Activated CD4-positive, alpha-beta T cell treated with anti-CD3 and anti-CD28 coated beads for 36 hours (primary cell): ENCODE measurements at regions not wholly inside any gene's neighbourhood (a gene's known extent, or its start where the extent isn't known, plus 50 kb on each side); places are given as distances from the start of the nearest gene placed in this dataset.

ENCODE experiments used
- ATAC-seq: fragments of 200-7000 bp; cut with Tn5 transposase; one replicate; pipeline ENCODE4 v1.10.0; 2021; ENCODE audit warnings: mild to moderate bottlenecking, moderate library complexity
- CTCF ChIA-PET: fragments of 350-600 bp; sonication (Branson Sonifier 250); formaldehyde crosslinking; loops from one replicate; lab custom pipeline; 2021; ENCODE audit warnings: antibody characterized with exemption; lab: Charles Lee
- POLR2A ChIA-PET: fragments of 350-600 bp; sonication (Branson Sonifier 250); formaldehyde crosslinking; loops from one replicate; lab custom pipeline; 2021; ENCODE audit warnings: antibody characterized with exemption, inconsistent platforms; lab: Charles Lee
- DNase-seq: peaks from one replicate; pipeline ENCODE4 v3.0.0-alpha.2; 2020
- H3K27ac Mint-ChIP-seq: one replicate; pipeline ENCODE4 v1.8.0; 2021; ENCODE audit warnings: mixed read lengths
- H3K27me3 Mint-ChIP-seq: one replicate; pipeline ENCODE4 v1.8.0; 2021; ENCODE audit warnings: mixed read lengths
- H3K36me3 Mint-ChIP-seq: one replicate; pipeline ENCODE4 v1.8.0; 2021; ENCODE audit warnings: low read depth, mixed read lengths
- H3K4me1 Mint-ChIP-seq: one replicate; pipeline ENCODE4 v1.8.0; 2021; ENCODE audit warnings: mixed read lengths
- H3K4me3 Mint-ChIP-seq: one replicate; pipeline ENCODE4 v1.8.0; 2021; ENCODE audit warnings: mild to moderate bottlenecking, moderate library complexity, mixed read lengths
- H3K9me3 Mint-ChIP-seq: one replicate; pipeline ENCODE4 v1.8.0; 2021; ENCODE audit warnings: low read depth, mixed read lengths
- intact Hi-C, 2 experiments: fragments of 100-400 bp; cut with DNase I in 1 of 2; cut with micrococcal nuclease in 1 of 2; formaldehyde crosslinking; loops; one replicate each; pipeline versions ENCODE4 v1.14.2 to v1.15.1; 2022 to 2024; cut with DNase I, micrococcal nuclease

DNA sequence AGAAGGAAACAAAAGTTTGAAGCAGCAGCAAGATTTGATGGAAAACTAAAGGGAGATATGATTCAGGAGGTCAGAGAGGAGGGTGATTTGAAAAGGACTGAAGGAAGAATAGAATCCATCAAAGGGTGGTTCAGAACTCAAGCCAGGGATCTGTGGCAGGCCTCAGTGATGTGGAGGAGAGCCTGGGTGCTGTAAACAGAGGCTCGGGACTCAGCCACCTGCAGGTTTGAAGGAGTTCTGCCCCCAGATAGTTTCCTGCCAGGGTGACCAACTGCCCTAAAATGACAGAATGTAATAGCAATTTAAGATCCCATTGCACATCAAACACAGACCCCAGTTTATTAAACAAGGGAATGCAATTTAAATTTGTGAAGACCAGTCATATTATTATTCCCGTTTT, 204.0 kb upstream of the FAT1 start:
- Mint-ChIP-seq H3K27ac (no peak overlapping the region), H3K9me3 (peaks cover 10% of the 10 kb centered on the region), H3K36me3 (no peaks in the 10 kb centered on the region), H3K27me3 (no peaks in the 10 kb centered on the region), H3K4me1 (no peaks in the 10 kb centered on the region), H3K4me3 (no peak overlapping the region)
- CTCF ChIA-PET, result no interaction called here
- DNase-seq (no peak), ATAC-seq (no peak)
- POLR2A ChIA-PET, result no interaction called here
- intact Hi-C loops, result no loop called here

DNA sequence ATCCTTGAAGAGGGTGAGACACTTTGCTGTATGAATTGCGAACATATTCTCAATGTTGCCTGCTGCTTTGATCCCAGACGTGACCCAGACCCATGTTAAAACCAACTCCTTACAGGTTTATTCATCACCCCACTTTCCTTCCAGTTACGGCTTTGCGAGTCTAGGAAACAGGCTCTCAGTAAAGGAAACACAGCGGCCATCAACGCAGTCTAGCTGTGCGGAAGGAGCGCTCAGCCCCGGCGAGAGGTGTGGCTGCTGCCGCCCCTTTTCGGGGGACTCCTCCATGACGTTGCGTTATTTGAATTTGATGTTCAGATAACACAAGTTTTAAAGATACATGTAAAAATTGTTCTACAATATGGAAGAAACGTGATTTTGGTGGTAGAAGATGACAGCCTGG, 206.4 kb upstream of the FAT1 start:
- ChIA-PET POLR2A (no interaction called here), CTCF (no interaction called here)
- H3K27me3 Mint-ChIP-seq, result no peaks in the 10 kb centered on the region
- no peak for ATAC-seq
- DNase-seq, result no peak
- no peak overlapping the region for H3K27ac Mint-ChIP-seq
- no peaks in the 10 kb centered on the region for H3K4me1 Mint-ChIP-seq
- intact Hi-C loops, result no loop called here
- H3K36me3 Mint-ChIP-seq, result no peaks in the 10 kb centered on the region
- peaks cover 12% of the 10 kb centered on the region for H3K9me3 Mint-ChIP-seq
- H3K4me3 Mint-ChIP-seq, result no peak overlapping the region

DNA sequence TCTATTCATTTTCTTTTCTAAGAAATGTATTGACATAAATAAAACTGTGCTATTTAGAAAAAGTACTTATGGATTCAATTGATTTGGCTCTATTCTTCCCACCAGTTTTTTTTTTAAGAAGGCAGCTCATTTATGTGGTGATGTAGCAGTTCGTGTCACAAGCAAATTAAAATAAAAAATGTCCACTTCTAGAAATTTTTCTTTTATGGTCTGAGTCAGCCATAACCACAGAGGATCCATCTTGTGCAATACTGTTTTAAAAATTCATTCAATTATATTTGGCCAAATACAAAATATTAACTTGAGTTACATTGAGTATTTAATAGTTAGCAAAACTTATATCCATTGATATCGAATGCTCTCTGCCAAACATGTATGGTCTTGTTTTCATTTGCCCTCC, 207.9 kb upstream of the FAT1 start:
- Mint-ChIP-seq H3K9me3 (peaks cover 12% of the 10 kb centered on the region), H3K36me3 (no peaks in the 10 kb centered on the region), H3K27ac (no peak overlapping the region), H3K27me3 (no peaks in the 10 kb centered on the region), H3K4me3 (no peak overlapping the region), H3K4me1 (no peaks in the 10 kb centered on the region)
- ATAC-seq (no peak), DNase-seq (no peak)
- intact Hi-C loops, result no loop called here
- POLR2A ChIA-PET, result no interaction called here
- CTCF ChIA-PET, result interaction anchor here (0.5 to 0.7 kb wide), 2 partner anchors 15 to 334 kb away, joined by 3 read pairs; no protein-coding TSS in a partner anchor

DNA sequence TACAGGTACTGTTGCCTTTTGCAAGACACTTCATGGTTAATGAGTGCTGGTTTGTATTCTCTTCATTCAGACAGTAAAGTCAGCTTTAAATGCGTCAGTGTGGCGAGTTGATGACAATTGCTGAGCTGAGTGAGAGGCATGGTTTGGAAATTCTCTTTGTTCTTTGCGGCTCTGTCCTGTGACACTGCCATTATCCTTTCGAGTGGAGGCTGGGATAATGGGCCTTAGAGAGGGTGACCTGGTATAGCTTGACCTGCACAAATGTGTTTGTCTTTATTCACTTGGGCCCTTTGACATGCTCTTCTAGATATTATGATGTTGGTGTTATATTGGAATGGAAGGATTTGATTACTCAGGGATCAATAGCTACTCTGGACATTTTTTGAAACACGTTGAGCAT, 208.5 kb upstream of the FAT1 start:
- no peaks in the 10 kb centered on the region for H3K27me3 Mint-ChIP-seq
- ChIA-PET POLR2A (no interaction called here), CTCF (no interaction called here)
- no peak for ATAC-seq
- no peak overlapping the region for H3K4me3 Mint-ChIP-seq
- H3K4me1 Mint-ChIP-seq, result no peaks in the 10 kb centered on the region
- intact Hi-C loops, result no loop called here
- H3K9me3 Mint-ChIP-seq, result peaks cover 12% of the 10 kb centered on the region
- no peak overlapping the region for H3K27ac Mint-ChIP-seq
- DNase-seq, result no peak
- H3K36me3 Mint-ChIP-seq, result no peaks in the 10 kb centered on the region

- ChIA-PET POLR2A (no interaction called here), CTCF (no interaction called here)
- Mint-ChIP-seq H3K27ac (no peak overlapping the region), H3K36me3 (no peaks in the 10 kb centered on the region), H3K9me3 (peaks cover 10% of the 10 kb centered on the region), H3K27me3 (no peaks in the 10 kb centered on the region), H3K4me1 (no peaks in the 10 kb centered on the region), H3K4me3 (no peak overlapping the region)
- ATAC-seq, result no peak
- no peak for DNase-seq
- intact Hi-C loops, result no loop called here
These were observed 209.1 kb upstream of the FAT1 start for GRCh38 chr4:186932631-186933187.

- Mint-ChIP-seq H3K36me3 (no peaks in the 10 kb centered on the region), H3K4me1 (no peaks in the 10 kb centered on the region), H3K27me3 (no peaks in the 10 kb centered on the region), H3K9me3 (peaks cover 10% of the 10 kb centered on the region), H3K4me3 (no peak overlapping the region), H3K27ac (no peak overlapping the region)
- ChIA-PET POLR2A (no interaction called here), CTCF (no interaction called here)
- no peak for ATAC-seq
- intact Hi-C loops, result no loop called here
- no peak for DNase-seq
These were observed 210.6 kb upstream of the FAT1 start for GRCh38 chr4:186934244-186934643.

DNA sequence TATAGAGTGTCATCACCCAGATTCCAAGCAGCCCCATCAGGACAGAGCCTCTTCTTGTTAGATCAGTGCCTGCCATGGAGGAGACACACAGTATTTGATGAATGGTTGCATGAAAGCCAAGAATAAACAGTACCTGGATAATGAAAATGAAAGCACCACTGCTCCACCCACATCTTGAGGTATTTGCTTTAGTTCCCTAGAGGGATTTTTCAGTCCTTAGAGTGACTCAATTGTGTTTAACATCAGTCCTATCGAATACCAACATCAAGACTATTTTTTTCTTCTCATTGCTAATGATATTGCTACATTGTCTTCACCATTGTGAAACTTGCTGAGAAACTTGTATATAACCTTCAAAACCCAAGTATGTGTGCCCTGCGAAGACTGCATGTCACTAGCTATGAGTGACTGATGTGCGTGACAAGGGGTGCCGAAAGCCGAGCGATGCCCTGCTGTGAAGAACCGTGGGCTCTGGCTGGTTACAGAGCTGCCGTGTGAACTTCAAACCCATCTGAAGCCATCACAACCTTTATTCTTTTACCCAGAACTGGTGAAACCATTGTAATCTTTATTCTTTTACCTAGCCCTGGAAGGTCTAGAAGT, 211.3 kb upstream of the FAT1 start:
- H3K4me3 Mint-ChIP-seq, result no peak overlapping the region
- intact Hi-C loops, result no loop called here
- ATAC-seq (no peak), DNase-seq (no peak)
- H3K27me3 Mint-ChIP-seq, result no peaks in the 10 kb centered on the region
- no peak overlapping the region for H3K27ac Mint-ChIP-seq
- ChIA-PET POLR2A (no interaction called here), CTCF (no interaction called here)
- peaks cover 8% of the 10 kb centered on the region for H3K9me3 Mint-ChIP-seq
- no peaks in the 10 kb centered on the region for H3K36me3 Mint-ChIP-seq
- H3K4me1 Mint-ChIP-seq, result no peaks in the 10 kb centered on the region

- ChIA-PET POLR2A (no interaction called here), CTCF (no interaction called here)
- Mint-ChIP-seq H3K9me3 (peaks cover 6% of the 10 kb centered on the region), H3K36me3 (no peaks in the 10 kb centered on the region), H3K4me3 (no peak overlapping the region), H3K27ac (no peak overlapping the region), H3K4me1 (no peaks in the 10 kb centered on the region), H3K27me3 (no peaks in the 10 kb centered on the region)
- ATAC-seq (no peak), DNase-seq (no peak)
- intact Hi-C loops, result no loop called here
These were observed 212.2 kb upstream of the FAT1 start for GRCh38 chr4:186935901-186936300.

GRCh38 chr4:186936496-186937375, 213.1 kb upstream of the FAT1 start:
- H3K27me3 Mint-ChIP-seq, result no peaks in the 10 kb centered on the region
- POLR2A ChIA-PET, result no interaction called here
- ATAC-seq, result no peak
- intact Hi-C loops, result no loop called here
- CTCF ChIA-PET, result no interaction called here
- no peak overlapping the region for H3K4me3 Mint-ChIP-seq
- no peak for DNase-seq
- no peak overlapping the region for H3K27ac Mint-ChIP-seq
- H3K9me3 Mint-ChIP-seq, result peaks cover 4% of the 10 kb centered on the region
- no peaks in the 10 kb centered on the region for H3K4me1 Mint-ChIP-seq
- H3K36me3 Mint-ChIP-seq, result no peaks in the 10 kb centered on the region

GRCh38 chr4:186939226-186939625, 215.6 kb upstream of the FAT1 start:
- Mint-ChIP-seq H3K36me3 (no peaks in the 10 kb centered on the region), H3K4me3 (no peak overlapping the region), H3K9me3 (no peaks in the 10 kb centered on the region), H3K4me1 (no peaks in the 10 kb centered on the region), H3K27ac (no peak overlapping the region), H3K27me3 (no peaks in the 10 kb centered on the region)
- no peak for ATAC-seq
- ChIA-PET POLR2A (no interaction called here), CTCF (no interaction called here)
- no peak for DNase-seq
- intact Hi-C loops, result no loop called here

DNA sequence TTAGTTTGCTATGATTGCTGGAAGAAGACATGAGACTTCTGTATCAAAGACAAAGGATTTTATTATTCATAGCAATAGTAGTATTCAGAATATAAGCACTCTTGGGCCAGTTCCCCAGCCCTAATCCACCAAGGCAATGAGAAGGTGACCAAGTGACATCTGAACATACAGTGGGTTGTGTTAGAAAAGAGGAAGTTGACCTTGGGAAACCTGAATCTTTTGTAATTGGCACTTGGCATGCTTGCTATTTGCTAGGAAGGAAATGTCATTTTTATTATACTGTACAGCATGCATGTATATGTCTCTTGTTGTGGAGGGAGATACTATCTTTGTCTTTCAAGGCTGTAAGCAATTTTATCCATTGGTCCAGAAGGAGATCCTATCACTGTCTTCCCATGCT, 216.1 kb upstream of the FAT1 start:
- H3K4me3 Mint-ChIP-seq, result no peak overlapping the region
- CTCF ChIA-PET, result no interaction called here
- peaks cover 2% of the 10 kb centered on the region for H3K9me3 Mint-ChIP-seq
- POLR2A ChIA-PET, result no interaction called here
- no peaks in the 10 kb centered on the region for H3K36me3 Mint-ChIP-seq
- H3K4me1 Mint-ChIP-seq, result no peaks in the 10 kb centered on the region
- H3K27me3 Mint-ChIP-seq, result no peaks in the 10 kb centered on the region
- DNase-seq (no peak), ATAC-seq (no peak)
- intact Hi-C loops, result no loop called here
- H3K27ac Mint-ChIP-seq, result no peak overlapping the region

DNA sequence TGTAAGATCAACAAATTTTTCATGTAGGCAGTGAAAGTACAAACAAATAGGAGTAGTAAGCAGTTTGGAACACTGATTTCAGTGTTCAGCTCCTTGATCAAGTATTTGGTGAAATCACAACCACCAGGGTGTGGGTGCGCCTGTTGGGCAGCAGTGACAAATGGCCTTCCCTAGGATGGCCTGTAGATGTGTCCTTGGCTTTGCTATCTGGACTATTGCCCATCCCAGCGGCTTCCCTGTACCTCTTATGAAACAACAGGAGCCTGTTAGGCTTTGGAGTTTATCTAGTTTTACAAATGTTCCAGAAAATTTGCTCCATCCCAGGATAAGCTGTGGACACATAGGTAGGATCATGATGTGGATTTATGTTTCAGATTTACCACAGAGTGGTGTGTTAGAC, 216.8 kb upstream of the FAT1 start:
- H3K4me3 Mint-ChIP-seq, result no peak overlapping the region
- ChIA-PET POLR2A (no interaction called here), CTCF (no interaction called here)
- H3K9me3 Mint-ChIP-seq, result peaks cover 5% of the 10 kb centered on the region
- H3K27ac Mint-ChIP-seq, result no peak overlapping the region
- DNase-seq, result no peak
- ATAC-seq, result no peak
- no peaks in the 10 kb centered on the region for H3K27me3 Mint-ChIP-seq
- no peaks in the 10 kb centered on the region for H3K4me1 Mint-ChIP-seq
- intact Hi-C loops, result no loop called here
- no peaks in the 10 kb centered on the region for H3K36me3 Mint-ChIP-seq
